Neural cell (in vitro differentiated cells): ENCODE measurements at regions not wholly inside any gene's neighbourhood (a gene's known extent, or its start where the extent isn't known, plus 50 kb on each side); places are given as distances from the start of the nearest gene placed in this dataset.

Experiments used
- H2AFZ ChIP-seq: fragments of 200-600, 300-800 bp; sonication (generic), shearing (Covaris generic); 2 replicates; pipeline ENCODE4 v1.6.0; 2014; ENCODE audit warnings: low read depth, mild to moderate bottlenecking, antibody characterized with exemption, low read length, moderate library complexity
- H3F3A ChIP-seq: fragments of 200-600 bp; shearing (Covaris generic); 2 replicates; pipeline ENCODE4 v1.6.1; 2016; ENCODE audit warnings: mild to moderate bottlenecking, moderate library complexity, mixed read lengths, antibody characterized with exemption, low read length; ENCODE audit not compliant: insufficient read depth, poor library complexity, severe bottlenecking
- H3K27ac ChIP-seq: fragments of 200-600, 300-800 bp; sonication (generic), shearing (Covaris generic); 2 replicates; pipeline ENCODE4 v1.5.1; 2014; ENCODE audit warnings: mild to moderate bottlenecking, low read length, moderate library complexity
- H3K27me3 ChIP-seq: fragments of 300-800, 200-600 bp; sonication (generic), shearing (Covaris generic); 2 replicates; pipeline ENCODE4 v1.6.0; 2014; ENCODE audit warnings: mild to moderate bottlenecking, low read depth, low read length, moderate library complexity; ENCODE audit not compliant: insufficient read depth
- H3K36me3 ChIP-seq: fragments of 300-800, 200-600 bp; sonication (generic), shearing (Covaris generic); 2 replicates; pipeline ENCODE4 v1.5.1; 2014; ENCODE audit warnings: mild to moderate bottlenecking, antibody characterized with exemption, low read length, moderate library complexity; ENCODE audit not compliant: insufficient read depth
- H3K4me2 ChIP-seq: fragments of 300-800, 200-600 bp; sonication (generic), shearing (Covaris generic); 2 replicates; pipeline ENCODE4 v1.6.0; 2014; ENCODE audit warnings: mild to moderate bottlenecking, low read length
- H3K4me3 ChIP-seq: fragments of 300-800, 200-600 bp; sonication (generic), shearing (Covaris generic); 2 replicates; pipeline ENCODE4 v1.5.1; 2014; ENCODE audit warnings: mild to moderate bottlenecking, low read length, moderate library complexity
- H3K79me2 ChIP-seq: fragments of 200-600 bp; shearing (Covaris generic); replicated peaks from 2 replicates; pipeline ENCODE4 v1.6.0; 2014; ENCODE audit warnings: mild to moderate bottlenecking, low read length, moderate library complexity; ENCODE audit not compliant: insufficient read depth
- H3K9ac ChIP-seq: fragments of 300-800, 200-600 bp; sonication (generic), shearing (Covaris generic); 2 replicates; pipeline ENCODE4 v1.6.1; 2016; ENCODE audit warnings: mild to moderate bottlenecking, low read length, mixed read lengths
- H3K9me2 ChIP-seq: fragments of 200-600 bp; shearing (Covaris generic); 2 replicates; pipeline ENCODE4 v1.6.1; 2016; ENCODE audit warnings: mild to moderate bottlenecking, low read length, mixed read lengths; ENCODE audit not compliant: insufficient read depth
- H3K9me3 ChIP-seq: fragments of 200-600, 300-800 bp; sonication (generic), shearing (Covaris generic); 2 replicates; pipeline ENCODE4 v1.6.1; 2016; ENCODE audit warnings: mild to moderate bottlenecking, mixed run types, low read length, moderate library complexity, mixed read lengths
- H4K20me1 ChIP-seq: fragments of 200-600 bp; shearing (Covaris generic); 2 replicates; pipeline ENCODE4 v1.6.1; 2016; ENCODE audit warnings: mild to moderate bottlenecking, mixed run types; ENCODE audit not compliant: insufficient read depth
- CTCF ChIP-seq: fragments of 450-650 bp; IDR thresholded peaks from 2 replicates; pipeline ENCODE4 v1.5.1; 2014; ENCODE audit warnings: antibody characterized with exemption, mild to moderate bottlenecking, moderate library complexity; ENCODE audit not compliant: poor library complexity, severe bottlenecking
- EP300 ChIP-seq: fragments of 450-650 bp; conservative IDR thresholded peaks from 2 replicates; pipeline ENCODE4 v1.6.1; 2014; ENCODE audit warnings: antibody characterized with exemption, mild to moderate bottlenecking, moderate library complexity; ENCODE audit not compliant: poor library complexity, severe bottlenecking
- EZH2 ChIP-seq: fragments of 200-600, 300-800 bp; shearing (Covaris generic), sonication (generic); IDR thresholded peaks from 2 replicates; pipeline ENCODE4 v1.6.1; 2014; ENCODE audit warnings: antibody characterized with exemption, low read length, borderline replicate concordance, mild to moderate bottlenecking; ENCODE audit not compliant: insufficient read depth, poor library complexity, severe bottlenecking
- MXI1 ChIP-seq: fragments of 450-650 bp; conservative IDR thresholded peaks from 2 replicates; pipeline ENCODE4 v1.6.1; 2014; ENCODE audit warnings: antibody characterized with exemption, mild to moderate bottlenecking; ENCODE audit not compliant: poor library complexity, severe bottlenecking
- POLR2AphosphoS5 ChIP-seq: IDR thresholded peaks from 2 replicates; pipeline ENCODE4 v1.6.1; 2012
- RAD21 ChIP-seq: fragments of 450-650 bp; conservative IDR thresholded peaks from 2 replicates; pipeline ENCODE4 v1.6.1; 2014; ENCODE audit warnings: antibody characterized with exemption, mild to moderate bottlenecking, moderate library complexity
- REST ChIP-seq: IDR thresholded peaks from 2 replicates; pipeline ENCODE4 v1.6.1; 2012; ENCODE audit warnings: borderline replicate concordance
- SMC3 ChIP-seq: fragments of 450-650 bp; conservative IDR thresholded peaks from 2 replicates; pipeline ENCODE4 v1.6.1; 2014; ENCODE audit warnings: antibody characterized with exemption, mild to moderate bottlenecking, moderate library complexity; ENCODE audit not compliant: poor library complexity
- TAF1 ChIP-seq: IDR thresholded peaks from 2 replicates; pipeline ENCODE4 v1.6.1; 2012; ENCODE audit warnings: low read depth

GRCh38 chr1:194230351-194231144 is 1044.1 kb upstream of the B3GALT2 start:
- Histone ChIP-seq H3K9ac (no peak overlapping the region), H3K79me2 (no peaks in the 10 kb centered on the region), H3K4me2 (no peak overlapping the region), H3F3A (no peaks in the 10 kb centered on the region), H3K4me3 (no peak overlapping the region), H3K9me2 (no peaks in the 10 kb centered on the region), H3K27me3 (no peaks in the 10 kb centered on the region), H3K9me3 (no peaks in the 10 kb centered on the region), H4K20me1 (no peaks in the 10 kb centered on the region), H3K27ac (no peak overlapping the region), H3K36me3 (no peaks in the 10 kb centered on the region), H2AFZ (no peak overlapping the region)
- TF ChIP-seq TAF1 (no peak), SMC3 (no peak), REST (no peak), CTCF (no peak), MXI1 (no peak), RAD21 (no peak), POLR2AphosphoS5 (no peak), EZH2 (no peak), EP300 (no peak)

DNA sequence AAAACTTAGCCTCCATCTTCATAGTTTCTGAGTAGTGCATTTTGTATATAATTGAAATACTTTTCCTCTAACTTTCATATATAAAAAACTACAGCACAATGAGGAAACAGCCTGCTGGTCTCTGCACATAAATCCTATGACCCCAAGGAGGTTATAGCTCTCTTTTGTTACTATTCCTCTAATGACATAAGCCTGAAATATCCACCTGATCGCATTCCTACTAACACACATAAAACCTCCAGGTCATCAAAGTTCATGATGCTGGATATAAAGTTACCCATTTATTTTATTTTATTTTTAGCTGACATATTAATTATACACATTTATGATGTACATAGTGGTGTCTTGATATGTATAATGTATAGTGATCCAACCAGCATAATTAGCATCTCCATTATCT is 1042.0 kb upstream of the B3GALT2 start:
- Histone ChIP-seq H3K9me3 (no peaks in the 10 kb centered on the region), H3F3A (no peaks in the 10 kb centered on the region), H3K4me2 (no peak overlapping the region), H4K20me1 (no peaks in the 10 kb centered on the region), H3K27me3 (no peaks in the 10 kb centered on the region), H2AFZ (no peak overlapping the region), H3K9me2 (no peaks in the 10 kb centered on the region), H3K9ac (no peak overlapping the region), H3K79me2 (no peaks in the 10 kb centered on the region), H3K27ac (no peak overlapping the region), H3K36me3 (no peaks in the 10 kb centered on the region), H3K4me3 (no peak overlapping the region)
- TF ChIP-seq POLR2AphosphoS5 = no peak
- TF ChIP-seq MXI1 = no peak
- TF ChIP-seq CTCF = no peak
- no peak for TF ChIP-seq RAD21
- no peak for TF ChIP-seq EZH2
- TF ChIP-seq TAF1 = no peak
- no peak for TF ChIP-seq EP300
- no peak for TF ChIP-seq REST
- TF ChIP-seq SMC3 = no peak
